Stimulated activated CD8-positive, alpha-beta memory T cell treated with anti-CD3 and anti-CD28 coated beads, Interleukin-15, amount 100 ng/mL, for 48 hours (primary cell): ENCODE measurements at regions not wholly inside any gene's neighbourhood (a gene's known extent, or its start where the extent isn't known, plus 50 kb on each side); places are given as distances from the start of the nearest gene placed in this dataset.
"Not testable (repeated sequence)": the region's sequence is repeated elsewhere in the genome, so short reads cannot be mapped to it uniquely, and the experiment has no call there.

Experiments
- DNase-seq, 2 donors: peaks; one replicate each; pipeline ENCODE4 v3.0.0-alpha.2; 2020; ENCODE audit warnings: low read depth in 2 of 2

DNA sequence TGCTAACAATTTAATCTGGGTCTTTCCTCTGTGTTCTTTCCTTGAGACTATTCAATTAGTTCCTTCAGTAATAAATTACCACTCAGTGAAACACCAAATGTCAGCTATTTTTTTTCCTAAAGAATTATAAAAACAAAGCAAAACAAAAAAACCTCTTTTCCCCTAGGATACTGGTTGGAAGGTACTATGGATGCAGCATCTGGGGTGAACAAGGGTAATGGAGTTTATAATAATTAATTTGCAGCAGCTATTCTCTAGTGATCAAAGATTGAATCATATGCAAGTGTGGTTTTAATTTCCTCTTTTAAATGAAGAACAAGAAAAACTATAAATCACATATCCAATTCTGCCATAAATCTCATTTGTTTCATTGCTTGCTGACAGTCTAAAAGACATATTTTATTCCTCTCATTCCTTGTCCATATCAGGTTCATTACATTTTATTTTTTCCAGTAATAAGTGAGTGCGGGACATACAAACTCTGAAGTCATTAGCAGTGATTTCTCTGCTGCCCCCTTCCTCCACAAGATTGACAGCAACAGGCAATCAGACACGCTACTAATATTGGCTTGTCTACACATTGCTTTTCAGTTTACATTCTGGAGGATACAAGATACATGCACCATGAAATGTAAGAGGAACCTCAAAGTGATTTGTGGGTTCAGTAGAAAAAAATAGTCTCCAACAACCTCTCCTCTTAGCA is 1093.4 kb upstream of the SLIT2 start:
- DNase-seq: no peak

DNA sequence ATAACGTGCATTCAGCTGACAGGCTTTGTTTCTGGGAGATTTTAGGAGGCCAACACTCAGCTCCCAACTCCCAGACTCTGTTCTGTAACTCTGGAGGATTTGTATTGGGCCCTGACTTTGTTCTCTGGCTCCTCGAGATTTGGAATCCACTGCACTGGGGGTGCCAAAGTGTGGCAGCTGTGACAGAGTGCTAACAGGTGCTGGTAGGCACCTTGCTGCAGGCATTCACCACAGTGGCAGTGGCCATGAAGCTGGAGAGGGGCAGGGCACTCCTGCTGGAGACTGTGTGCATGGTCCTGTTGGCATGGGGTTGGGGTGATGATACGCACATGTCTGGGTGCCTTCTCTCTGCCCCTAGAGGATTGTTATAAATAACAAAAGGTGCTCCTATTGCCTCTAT is 1094.9 kb upstream of the SLIT2 start:
- DNase-seq: no peak

DNA sequence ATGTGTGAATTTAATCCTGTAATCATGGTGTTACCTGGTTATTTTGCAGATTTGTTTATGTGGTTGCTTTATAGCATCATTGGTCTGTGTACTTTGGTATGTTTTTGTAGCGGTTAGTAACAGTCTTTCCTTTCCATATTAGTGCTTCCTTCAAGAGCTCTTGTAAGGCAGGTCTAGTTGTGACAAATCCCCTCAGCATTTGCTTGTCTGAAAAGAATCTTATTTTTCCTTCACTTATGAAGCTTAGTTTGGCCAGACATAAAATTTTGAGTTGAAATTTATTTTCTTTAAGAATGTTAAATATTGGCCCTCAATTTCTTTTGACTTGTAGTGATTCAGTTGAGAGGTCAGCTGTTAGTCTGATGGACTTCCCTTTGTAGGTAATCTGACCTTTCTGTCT is 1096.1 kb upstream of the SLIT2 start:
- no peak for DNase-seq

DNA sequence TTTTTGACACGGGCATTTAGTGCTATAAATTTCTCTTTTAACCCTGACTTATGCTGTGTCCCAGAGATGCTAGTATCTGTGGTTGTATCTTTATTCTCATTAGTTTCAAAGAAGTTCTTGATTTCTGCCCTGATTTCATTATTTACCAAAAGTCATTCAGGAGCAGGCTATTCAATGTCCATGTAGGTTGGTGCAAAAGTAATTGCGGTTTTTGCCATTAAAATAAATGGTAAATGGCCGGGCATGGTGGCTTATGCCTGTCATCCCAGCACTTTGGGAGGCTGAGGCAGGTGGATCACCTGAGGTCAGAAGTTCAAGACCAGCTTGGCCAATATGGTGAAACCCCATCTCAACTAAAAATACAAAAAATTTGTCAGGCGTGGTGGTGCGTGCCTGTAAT is 1097.4 kb upstream of the SLIT2 start:
- not testable (repeated sequence) for DNase-seq

DNA sequence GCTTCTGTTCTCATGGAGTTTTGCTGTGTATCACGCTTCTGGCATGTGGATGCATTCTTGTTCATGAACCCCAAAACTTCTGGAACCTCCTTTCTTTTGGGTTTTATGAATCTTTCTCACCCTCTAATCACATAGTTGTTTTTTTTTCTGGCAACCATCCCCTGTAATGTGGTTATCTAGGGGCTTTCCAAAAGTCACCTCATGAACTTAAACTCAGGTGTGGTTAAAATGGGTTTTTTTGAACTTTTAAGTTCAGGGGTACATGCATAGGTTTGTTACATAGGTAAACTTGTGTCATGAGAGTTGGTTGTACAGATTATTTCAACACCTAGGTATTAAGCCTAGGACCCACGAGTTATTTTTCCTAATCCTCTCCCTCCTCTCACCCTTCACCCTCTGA is 1099.4 kb upstream of the SLIT2 start:
- DNase-seq: no peak

DNA sequence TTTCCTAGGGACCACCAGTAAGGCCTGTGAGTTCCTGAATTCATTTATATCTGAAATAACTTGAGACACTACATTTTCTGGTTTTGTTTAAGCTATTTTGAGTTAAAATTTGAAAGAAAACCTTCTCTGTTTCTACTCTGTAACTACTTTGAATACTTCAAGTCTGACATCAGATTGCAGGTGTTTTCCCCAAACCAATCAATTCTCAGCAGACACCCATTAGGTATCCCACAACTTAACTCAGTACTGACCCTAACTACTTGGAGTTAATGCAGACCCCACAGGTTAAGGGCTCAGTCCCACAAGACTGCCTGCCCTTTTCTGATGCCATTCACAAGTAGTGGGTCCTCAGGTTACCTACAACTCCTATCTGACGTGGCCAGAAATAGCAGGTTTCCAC is 1100.0 kb upstream of the SLIT2 start:
- no peak for DNase-seq

DNA sequence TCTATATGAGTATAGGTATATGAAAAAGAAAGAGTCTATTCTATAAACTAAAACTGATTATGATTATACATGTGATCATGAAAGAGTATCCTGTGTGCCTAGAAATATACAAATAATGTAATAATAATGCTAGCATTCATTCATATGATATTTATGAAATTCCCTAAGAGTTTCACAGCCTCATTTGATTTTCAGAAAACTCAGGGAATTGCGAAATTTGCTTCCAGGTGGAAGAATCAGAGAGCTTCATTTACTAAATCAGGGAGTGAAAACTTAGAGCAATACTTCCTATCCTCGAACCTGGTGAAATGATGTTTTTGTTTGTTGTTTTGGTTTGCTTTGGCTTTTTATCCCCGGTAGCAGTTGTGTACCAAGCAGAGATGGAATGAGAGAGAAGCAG is 1105.7 kb upstream of the SLIT2 start:
- no peak for DNase-seq

DNA sequence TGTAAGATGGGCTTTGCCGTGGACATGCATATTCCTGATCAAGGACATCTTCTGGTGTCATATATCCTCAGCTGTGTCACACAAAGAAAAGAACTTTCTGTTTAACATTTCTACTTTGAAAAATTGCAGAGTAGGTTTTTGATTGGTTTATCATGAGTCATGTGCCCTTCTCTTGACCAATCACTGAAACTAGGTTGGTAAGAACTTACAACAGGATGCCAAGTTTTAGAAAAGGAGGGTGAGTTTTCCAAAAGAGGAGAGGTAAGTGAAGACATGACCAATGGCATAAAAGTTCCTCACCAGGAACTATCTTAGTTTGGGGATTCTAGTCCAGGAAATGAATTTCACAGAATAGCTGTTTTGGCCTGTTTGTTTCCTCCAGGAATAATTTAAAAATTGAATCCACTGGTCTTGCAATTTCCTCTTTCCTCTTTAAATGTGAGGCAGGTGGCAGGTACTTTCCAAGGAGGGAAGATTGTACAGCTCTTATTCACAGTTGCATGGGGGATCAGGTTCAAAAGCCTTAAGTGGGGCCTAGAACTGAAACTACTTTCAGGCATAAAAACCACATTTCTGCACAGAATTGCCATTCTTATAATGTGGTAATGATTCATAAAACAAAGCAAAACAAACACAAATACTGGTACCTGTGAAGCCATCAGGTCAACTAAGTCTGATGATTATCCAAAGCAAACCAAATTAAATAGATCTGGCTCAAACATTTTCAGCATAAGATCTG is 1114.5 kb upstream of the LCORL start:
- DNase-seq: no peak

DNA sequence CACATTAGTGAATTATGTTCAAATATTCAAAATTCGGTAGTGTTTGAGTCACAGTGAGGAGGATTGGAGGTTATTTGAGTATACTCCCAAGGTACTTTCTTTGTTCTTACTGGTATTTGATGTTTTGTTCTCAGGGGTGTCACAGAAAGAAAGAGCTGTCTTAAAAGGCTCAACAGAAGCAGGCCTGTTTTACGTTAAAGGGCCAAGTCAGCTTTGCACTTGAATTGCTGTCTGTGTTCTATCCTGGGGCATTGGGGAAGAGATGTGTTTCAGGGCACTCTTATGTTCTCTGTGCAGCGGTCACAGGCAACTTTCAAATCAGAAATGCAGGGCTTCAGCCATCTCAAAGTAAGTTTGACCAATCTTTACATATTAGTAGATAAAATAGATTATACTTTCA is 1113.1 kb upstream of the LCORL start:
- no peak for DNase-seq

DNA sequence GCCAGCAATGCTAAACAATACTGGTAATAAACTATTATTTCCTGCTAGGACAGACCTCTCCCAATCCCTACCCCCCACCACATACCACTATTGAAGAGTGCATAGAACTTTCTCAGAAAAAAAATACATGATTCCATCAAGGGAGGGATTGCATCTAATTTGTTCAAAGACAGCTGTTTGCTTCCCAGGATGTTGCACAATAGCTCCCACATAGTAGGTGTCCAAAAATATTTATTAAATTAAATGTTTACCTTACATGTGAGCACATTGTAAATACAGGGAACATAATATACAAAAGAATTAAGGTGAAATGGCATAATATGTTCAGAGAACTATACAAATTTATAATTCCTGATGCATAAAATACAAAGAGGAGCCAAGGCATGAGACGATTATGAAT is 1111.8 kb upstream of the LCORL start:
- no peak for DNase-seq

DNA sequence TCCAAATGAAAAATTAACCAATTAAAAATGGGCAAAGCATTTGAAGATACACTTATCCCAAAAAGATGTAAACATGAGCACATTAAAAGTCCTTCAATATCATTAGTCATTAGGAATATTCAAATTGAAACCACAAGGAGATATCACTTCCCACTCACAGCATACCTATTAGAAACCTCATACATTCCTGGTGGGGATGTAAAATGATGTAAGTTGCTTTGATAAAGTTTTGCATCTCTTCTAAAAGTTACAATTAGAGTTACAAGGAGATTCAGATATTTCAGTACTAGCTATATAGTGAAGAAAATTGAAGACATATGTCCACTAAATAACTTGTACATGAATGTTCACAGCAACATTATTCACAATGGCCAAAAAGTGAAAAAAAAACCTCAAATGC is 1109.3 kb upstream of the LCORL start:
- no peak for DNase-seq

DNA sequence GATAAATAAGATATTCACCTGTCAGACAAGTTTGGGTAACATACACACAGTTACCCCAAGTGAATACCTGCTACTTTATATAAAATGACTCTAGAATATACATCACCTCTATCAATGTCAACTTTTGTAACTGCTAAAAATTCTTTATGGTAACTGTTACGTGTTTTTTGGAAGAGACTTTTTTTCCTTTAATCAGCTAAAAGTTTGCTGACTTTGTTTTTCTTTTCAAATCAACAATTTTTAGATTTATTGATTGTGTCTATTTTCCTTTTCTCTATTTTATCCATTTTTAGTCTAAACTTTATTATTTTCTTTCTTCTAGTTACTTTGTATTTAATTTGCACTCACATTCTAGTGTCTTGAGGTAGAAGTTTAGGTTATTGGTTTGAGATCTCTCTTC is 1106.6 kb upstream of the LCORL start:
- DNase-seq: no peak

DNA sequence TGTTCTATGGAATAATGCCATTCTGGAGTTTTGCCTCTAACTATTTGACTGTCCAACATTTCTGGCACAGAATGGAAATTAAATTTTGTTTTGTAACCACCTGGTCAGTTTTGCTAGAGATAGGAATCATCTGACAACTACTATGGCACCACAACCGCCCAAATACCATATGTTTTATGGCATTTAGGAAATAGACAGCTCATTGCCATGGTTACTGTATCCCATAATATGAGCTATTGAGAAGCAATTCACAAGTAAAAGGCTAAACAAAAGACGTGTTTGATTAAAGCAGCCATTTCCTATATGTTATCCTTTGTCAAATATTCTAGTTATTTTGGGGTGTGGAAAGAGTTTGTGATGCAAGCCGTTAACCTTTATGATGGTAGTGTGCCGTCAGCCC is 1105.3 kb upstream of the LCORL start:
- no peak for DNase-seq

DNA sequence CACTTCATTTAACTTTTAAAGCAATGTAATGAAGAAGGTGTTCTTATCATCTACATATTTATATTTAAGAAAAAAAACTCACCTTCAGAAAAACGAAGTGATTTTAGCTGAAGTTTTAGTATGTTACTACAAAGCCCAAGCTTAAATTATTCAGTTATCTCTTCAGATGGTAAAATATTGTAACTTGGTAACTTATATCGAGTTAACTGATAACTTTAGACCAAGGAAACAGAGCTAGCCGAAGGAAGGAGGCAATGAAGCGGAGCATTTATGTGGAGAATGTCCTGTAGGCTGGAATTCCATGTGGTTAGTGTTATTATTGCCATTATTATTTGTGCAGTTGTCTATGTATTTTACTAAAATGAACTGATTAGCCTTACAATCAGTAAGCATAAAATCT is 1102.1 kb upstream of the LCORL start:
- no peak for DNase-seq

DNA sequence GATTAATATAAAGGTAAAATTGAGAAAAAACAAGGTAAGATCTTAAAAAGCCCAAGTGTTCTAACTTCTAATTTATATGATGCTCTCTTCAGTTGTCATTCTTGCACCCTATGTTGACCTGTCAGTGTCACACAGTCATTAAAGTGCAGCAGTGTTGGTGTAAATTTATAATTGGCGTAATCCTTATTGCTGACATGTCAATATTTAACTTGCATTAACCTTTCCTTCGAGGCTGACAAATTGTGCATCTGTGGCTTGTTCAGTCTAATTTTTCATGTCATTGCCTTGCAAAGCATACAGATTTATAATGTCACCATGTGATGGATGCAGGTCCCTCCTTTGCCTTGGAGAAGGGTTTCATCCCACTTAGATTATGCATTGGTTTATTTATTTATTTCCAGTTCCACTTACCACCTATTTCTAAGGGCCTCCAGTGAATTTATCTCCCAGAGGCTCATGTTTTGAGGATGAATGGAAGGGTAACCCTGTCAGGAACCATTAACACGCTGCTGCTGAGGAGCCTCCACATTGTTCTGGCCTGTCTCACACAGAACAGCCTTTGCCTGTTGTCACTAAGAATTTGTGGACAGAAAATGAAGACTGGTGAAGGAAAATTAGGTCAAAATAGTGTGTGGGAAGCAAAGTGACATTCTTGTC is 1098.5 kb upstream of the LCORL start:
- DNase-seq: no peak

DNA sequence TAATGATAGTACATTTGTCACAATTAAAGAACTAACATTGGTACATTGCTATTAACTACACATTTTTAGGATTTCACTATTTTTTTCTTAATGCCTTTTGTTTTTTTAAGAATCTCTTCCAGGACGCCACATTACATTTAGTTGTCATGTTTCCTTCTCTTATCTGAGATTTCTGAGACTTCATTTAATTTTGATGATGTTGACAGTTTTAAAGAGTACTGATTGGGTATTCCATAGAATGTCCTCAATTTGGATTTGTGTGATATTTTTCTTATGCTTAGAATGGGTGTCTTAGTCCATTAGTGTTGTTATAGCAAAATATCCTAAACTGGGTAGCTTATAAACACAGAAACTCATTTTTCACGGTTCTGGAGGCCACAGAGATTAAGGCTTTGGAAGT is 1095.5 kb upstream of the LCORL start:
- DNase-seq: no peak

DNA sequence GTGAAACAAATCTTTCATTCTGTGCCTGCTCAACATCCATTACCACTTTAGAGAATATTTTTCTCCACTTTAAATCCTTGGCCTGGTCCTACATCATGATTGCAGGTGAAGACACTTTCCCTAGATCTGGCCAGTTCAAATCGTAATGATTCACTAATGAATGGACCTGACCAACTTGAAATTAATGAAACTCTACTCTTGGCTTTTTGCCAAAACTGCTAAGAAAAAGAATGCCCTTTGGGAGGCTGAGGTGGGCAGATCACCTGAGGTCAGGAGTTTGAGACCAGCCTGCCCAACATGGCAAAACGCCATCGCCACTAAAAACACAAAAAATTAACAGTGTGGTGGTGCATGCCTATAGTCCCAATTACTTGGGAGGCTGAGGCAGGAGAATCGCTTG is 1082.6 kb upstream of the LCORL start:
- no peak for DNase-seq

DNA sequence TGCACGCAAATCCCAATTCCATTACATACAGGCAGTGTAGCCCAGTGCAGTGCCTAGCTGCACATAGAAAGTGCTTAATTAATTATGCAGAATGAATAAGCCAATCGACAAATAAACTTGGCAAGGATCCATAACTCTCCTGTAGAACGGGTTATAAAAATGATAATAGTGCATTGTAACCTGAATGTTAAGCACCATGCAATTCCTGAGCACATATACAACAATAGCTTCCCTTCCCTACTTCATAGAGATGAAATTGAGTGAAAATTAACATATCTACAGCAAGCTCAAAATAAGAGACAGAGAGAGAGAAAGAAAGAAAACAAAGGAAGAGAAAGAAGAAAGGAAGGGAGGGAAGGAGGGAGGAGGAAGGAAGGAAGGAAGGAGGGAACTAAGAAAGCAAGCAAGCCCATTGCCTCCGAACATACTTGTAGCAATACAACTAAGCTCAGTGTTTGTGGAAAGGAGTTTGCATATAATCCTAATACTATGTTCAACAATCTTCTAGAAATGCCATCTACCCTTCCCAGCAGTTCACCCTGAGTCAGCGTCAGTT is 1074.0 kb upstream of the LCORL start:
- no peak for DNase-seq

DNA sequence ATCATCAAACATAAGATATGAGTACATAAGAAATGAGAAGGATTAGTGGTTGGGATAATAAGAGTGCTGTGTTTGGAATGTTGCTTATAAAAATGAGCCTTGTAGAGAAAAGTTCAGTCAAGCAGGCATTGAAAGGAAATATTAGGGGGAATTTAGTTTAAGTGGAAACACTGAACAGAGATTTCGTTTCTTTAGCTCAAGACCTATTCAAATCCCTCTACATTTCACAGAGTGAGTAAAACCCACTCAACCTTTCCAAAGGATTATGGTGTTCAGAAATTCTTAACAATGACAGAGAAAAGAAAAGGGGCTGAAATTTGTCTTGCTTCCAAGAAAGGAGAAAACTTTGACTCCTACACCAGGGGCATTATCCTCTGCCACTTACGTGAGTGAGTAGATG is 1072.4 kb upstream of the LCORL start:
- no peak for DNase-seq

DNA sequence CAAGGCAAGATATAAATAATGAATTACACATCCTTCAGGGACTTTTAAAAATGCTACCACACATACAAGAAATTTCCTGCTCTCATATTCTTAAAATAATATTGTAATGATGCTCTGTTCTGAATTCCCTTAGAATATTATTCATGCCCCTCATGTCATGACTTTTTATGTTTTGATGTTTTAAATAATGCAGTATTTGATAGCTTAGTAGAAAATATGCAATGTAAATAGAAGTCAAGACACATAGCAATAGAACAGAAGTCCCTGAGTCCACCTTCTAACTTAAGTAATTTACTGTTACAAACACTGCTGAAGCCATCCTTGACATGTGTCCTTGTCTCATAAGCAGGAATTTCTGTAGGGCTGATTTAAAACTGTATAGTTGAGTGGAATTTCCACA is 1071.2 kb upstream of the LCORL start:
- no peak for DNase-seq

DNA sequence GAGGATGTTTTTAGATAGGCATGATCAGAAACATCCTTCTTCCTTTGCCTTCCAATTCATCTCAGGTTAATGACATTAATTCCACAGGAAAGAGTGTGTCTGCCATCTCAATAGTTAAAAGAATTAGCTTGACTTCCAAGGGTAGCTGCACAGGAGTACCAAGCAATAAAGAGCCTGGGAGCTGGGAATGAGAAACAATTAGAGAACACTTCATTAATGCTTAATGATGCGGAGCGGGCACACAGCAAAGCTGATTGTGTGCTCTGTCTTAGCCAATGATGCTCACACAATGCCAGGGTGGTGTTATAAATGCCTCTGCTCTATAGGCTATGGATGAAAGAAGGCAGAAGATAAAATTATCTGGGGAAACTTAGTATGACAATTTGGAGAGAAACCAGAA is 1052.5 kb upstream of the LCORL start:
- no peak for DNase-seq

DNA sequence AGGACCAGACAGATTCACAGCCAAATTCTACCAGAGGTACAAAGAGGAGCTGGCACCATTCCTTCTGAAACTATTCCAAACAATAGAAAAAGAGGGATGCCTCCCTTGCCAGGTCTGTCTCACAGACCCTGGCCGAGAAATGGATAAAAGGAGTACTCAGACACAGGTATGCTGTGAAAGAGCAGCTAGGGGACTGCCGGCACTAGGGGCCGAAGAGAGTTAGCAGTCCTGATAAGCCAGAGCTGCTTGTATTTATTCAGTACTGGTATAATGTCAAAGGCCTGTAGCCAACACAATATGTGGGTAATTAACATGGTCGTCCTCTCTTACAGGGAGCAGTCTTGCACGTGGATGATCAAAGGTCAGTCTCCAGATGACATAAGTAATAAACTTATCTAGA is 1042.1 kb upstream of the LCORL start:
- DNase-seq: no peak

DNA sequence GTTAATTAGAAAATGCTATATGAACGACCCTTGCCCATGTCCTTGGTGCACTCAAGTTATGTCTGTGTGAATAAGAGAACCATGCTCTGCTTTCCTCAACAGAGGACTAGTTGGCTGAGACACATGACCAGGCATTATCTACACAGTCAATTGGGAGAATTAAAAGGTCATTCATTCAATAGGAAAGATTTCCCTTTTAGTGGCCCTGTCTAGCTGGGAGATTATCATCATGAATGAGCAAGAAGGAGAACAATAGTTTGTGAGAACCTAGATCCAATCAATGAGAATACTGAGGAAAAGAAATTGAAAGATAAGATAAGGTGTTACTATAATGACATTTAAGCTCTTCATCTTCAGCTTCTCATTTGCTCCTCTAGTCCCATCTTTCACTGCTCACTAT is 1033.4 kb upstream of the LCORL start:
- DNase-seq: no peak
